HepG2 (cell line): ENCODE measurements at regions not wholly inside any gene's neighbourhood (a gene's known extent, or its start where the extent isn't known, plus 50 kb on each side); places are given as distances from the start of the nearest gene placed in this dataset.

ENCODE experiments used
- FOSL2 ChIP-seq: sonication (generic); formaldehyde crosslinking; IDR thresholded peaks from 2 replicates; pipeline ENCODE4 v1.4.0; 2020; ENCODE audit warnings: missing genetic modification reagents
- FOXP1 ChIP-seq, 2 experiments: fragments of 450-650 bp in 1 of 2; IDR thresholded peaks; 2 replicates each; pipeline ENCODE4 v1.6.1; 2017 to 2018; ENCODE audit warnings: antibody characterized with exemption in 1 of 2
- HES4 ChIP-seq: sonication (generic); formaldehyde crosslinking; IDR thresholded peaks from 2 replicates; pipeline ENCODE4 v1.9.0; 2021; ENCODE audit warnings: mild to moderate bottlenecking, missing genetic modification reagents, borderline replicate concordance
- IRX3 ChIP-seq: sonication (generic); formaldehyde crosslinking; IDR thresholded peaks from 2 replicates; pipeline ENCODE4 v1.8.1; 2023; ENCODE audit warnings: mild to moderate bottlenecking, low read depth, missing genetic modification reagents, borderline replicate concordance
- PBX2 ChIP-seq: IDR thresholded peaks from 2 replicates; pipeline ENCODE4 v1.6.1; 2016; ENCODE audit warnings: control low read depth
- PHF8 ChIP-seq: sonication (generic); formaldehyde crosslinking; IDR thresholded peaks from 2 replicates; pipeline ENCODE4 v1.5.0; 2020; ENCODE audit warnings: missing genetic modification reagents
- PRDM4 ChIP-seq: sonication (generic); formaldehyde crosslinking; IDR thresholded peaks from 2 replicates; pipeline ENCODE4 v1.9.0; 2021; ENCODE audit warnings: missing genetic modification reagents, borderline replicate concordance
- RFX5 ChIP-seq: IDR thresholded peaks from 2 replicates; pipeline ENCODE4 v1.6.1; 2011; ENCODE audit warnings: low read depth, low read length, improper control_type of control experiment
- SMC3 ChIP-seq: IDR thresholded peaks from 2 replicates; pipeline ENCODE4 v1.6.1; 2011; ENCODE audit warnings: low read length, improper control_type of control experiment
- SNAPC2 ChIP-seq: sonication (generic); formaldehyde crosslinking; IDR thresholded peaks from 2 replicates; pipeline ENCODE4 v1.8.1; 2022; ENCODE audit warnings: mild to moderate bottlenecking, missing genetic modification reagents
- ZFP37 ChIP-seq: sonication (generic); formaldehyde crosslinking; IDR thresholded peaks from 2 replicates; pipeline ENCODE4 v1.4.0; 2020; ENCODE audit warnings: missing genetic modification reagents, borderline replicate concordance
- ZNF17 ChIP-seq: sonication (generic); formaldehyde crosslinking; IDR thresholded peaks from 2 replicates; pipeline ENCODE4 v1.5.0; 2020; ENCODE audit warnings: mild to moderate bottlenecking, missing genetic modification reagents
- ZNF251 ChIP-seq: sonication (generic); formaldehyde crosslinking; IDR thresholded peaks from 2 replicates; pipeline ENCODE4 v1.9.0; 2021; ENCODE audit warnings: mild to moderate bottlenecking, missing genetic modification reagents
- ZNF292 ChIP-seq: sonication (generic); formaldehyde crosslinking; IDR thresholded peaks from 2 replicates; pipeline ENCODE4 v1.8.1; 2022; ENCODE audit warnings: mild to moderate bottlenecking, low read depth, missing genetic modification reagents, borderline replicate concordance
- ZNF318 ChIP-seq: sonication (generic); formaldehyde crosslinking; IDR thresholded peaks from 2 replicates; pipeline ENCODE4 v1.4.0; 2020; ENCODE audit warnings: mild to moderate bottlenecking, missing genetic modification reagents
- ZNF550 ChIP-seq: sonication (generic); formaldehyde crosslinking; IDR thresholded peaks from 2 replicates; pipeline ENCODE4 v1.4.0; 2020; ENCODE audit warnings: mild to moderate bottlenecking, missing genetic modification reagents, borderline replicate concordance
- ZNF564 ChIP-seq: sonication (generic); formaldehyde crosslinking; IDR thresholded peaks from 2 replicates; pipeline ENCODE4 v1.8.1; 2023; ENCODE audit warnings: mild to moderate bottlenecking, missing genetic modification reagents
- ZNF761 ChIP-seq: sonication (generic); formaldehyde crosslinking; conservative IDR thresholded peaks from 2 replicates; pipeline ENCODE4 v1.4.0; 2020; ENCODE audit warnings: mild to moderate bottlenecking, missing genetic modification reagents

- TF ChIP-seq PRDM4 (CRISPR knock-in tag) (no peak), ZNF251 (CRISPR knock-in tag) (no peak), ZNF550 (CRISPR knock-in tag) (no peak), SNAPC2 (CRISPR knock-in tag) (0 out of 2 replicates have a peak, but pooled peaks have one; percentile 34), ZNF564 (peak; percentile 60; the same call in 1 of the 2 replicates), FOXP1 (IDR thresholded peaks at IDR 0.05) (peak; percentile 80; the same call in 1 of the 2 replicates), FOXP1 (CRISPR knock-in tag; IDR thresholded peaks at IDR 0.05) (peak; percentile 97), IRX3 (no peak), ZNF318 (CRISPR knock-in tag) (no peak), ZFP37 (CRISPR knock-in tag) (no peak), SMC3 (peak; percentile 31; the same call in 1 of the 2 replicates), PHF8 (CRISPR knock-in tag) (no peak), FOSL2 (CRISPR knock-in tag) (peak; percentile 100), ZNF292 (CRISPR knock-in tag) (peak; percentile 95; the same call in 1 of the 2 replicates), PBX2 (CRISPR knock-in tag) (no peak; the same call in 1 of the 2 replicates), RFX5 (0 out of 2 replicates have a peak, but pooled peaks have one; percentile 34), HES4 (CRISPR knock-in tag) (no peak), ZNF17 (CRISPR knock-in tag) (no peak), ZNF761 (CRISPR knock-in tag) (no peak)
These were observed 508.3 kb upstream of the PKN2 start (continued) for GRCh38 chr1:88175631-88176226.
